ENCODE measurements at regions not wholly inside any gene's neighbourhood (a gene's known extent, or its start where the extent isn't known, plus 50 kb on each side); places are given as distances from the start of the nearest gene placed in this dataset.

DNA sequence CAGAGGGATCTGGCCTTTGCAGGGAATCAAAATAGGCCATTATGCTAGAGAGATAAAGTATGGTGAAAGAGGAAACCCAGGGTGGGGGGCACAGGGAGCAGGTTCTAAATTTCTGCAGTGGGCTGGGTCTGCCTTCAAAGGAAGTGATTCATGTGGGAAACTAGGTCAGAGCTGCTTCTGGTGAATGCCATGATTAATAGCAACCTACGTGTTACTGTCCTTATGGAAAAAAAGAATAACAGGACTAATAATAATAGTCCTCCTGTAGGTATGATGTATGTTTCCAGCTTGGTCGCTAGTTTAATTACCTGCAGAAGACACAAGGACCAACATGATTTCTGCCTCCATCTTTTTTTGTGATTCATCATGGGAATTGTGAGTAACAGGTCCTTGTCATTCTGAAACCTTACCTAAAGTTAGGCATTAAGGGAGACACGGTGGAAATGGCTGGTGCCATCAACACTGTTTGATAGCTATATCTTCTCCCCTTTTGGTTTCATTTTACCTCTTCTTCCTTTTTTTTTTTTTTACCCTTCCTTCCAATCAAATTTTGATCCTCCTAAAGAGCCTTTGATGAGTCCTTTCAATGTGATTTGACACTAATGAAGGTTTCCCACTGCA is 180.4 kb downstream of the CPEB2 start:
- WGBS (ENCODE audit: insufficient coverage): 53% methylated on average over 2 of the region's 3 CpGs
- H3K27me3 Mint-ChIP-seq (ENCODE audit: low read depth in 2 of 2): peaks cover 4 to 9% of the 10 kb centered on the region in 2 donors
- no peak for DNase-seq

DNA sequence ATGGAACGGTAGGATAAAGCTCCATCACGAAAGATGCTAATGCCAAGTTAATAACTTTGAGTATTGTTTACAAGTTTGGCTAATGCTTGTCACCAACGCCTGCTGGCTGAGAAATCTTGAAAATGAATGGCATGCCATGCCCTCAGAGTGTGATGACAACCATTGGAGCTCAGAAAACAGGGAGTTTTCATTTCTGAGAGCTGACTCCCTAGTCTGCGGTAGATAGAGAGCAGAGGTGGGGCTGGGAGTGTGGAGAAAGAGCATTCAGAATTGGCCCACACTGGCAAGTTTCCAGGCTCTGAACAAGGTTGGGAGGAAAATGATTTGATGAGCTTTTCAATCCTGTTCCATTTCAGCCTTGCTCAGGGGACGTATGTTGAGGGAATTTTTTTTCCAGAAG is 183.9 kb downstream of the CPEB2 start:
- no peak for DNase-seq
- H3K9me3 Mint-ChIP-seq: no peaks in the 10 kb centered on the region

More for the DNA sequence above, 180.4 kb downstream of the CPEB2 start:
- H3K4me1 Mint-ChIP-seq: peaks cover 12 to 13% of the 10 kb centered on the region in 2 donors
- TF ChIP-seq, protein P1, sequence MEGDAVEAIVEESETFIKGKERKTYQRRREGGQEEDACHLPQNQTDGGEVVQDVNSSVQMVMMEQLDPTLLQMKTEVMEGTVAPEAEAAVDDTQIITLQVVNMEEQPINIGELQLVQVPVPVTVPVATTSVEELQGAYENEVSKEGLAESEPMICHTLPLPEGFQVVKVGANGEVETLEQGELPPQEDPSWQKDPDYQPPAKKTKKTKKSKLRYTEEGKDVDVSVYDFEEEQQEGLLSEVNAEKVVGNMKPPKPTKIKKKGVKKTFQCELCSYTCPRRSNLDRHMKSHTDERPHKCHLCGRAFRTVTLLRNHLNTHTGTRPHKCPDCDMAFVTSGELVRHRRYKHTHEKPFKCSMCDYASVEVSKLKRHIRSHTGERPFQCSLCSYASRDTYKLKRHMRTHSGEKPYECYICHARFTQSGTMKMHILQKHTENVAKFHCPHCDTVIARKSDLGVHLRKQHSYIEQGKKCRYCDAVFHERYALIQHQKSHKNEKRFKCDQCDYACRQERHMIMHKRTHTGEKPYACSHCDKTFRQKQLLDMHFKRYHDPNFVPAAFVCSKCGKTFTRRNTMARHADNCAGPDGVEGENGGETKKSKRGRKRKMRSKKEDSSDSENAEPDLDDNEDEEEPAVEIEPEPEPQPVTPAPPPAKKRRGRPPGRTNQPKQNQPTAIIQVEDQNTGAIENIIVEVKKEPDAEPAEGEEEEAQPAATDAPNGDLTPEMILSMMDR (IDR thresholded peaks at IDR 0.05): no peak
- H3K27ac Mint-ChIP-seq: no peak overlapping the region
- Histone ChIP-seq H3K9me3 (ENCODE audit: control insufficient read depth, insufficient read depth, low read length) (no peaks in the 10 kb centered on the region), H3K27me3 (ENCODE audit: control insufficient read depth, insufficient read depth, low read length) (peaks cover 2% of the 10 kb centered on the region), H3K27ac (ENCODE audit: low read length) (no peak overlapping the region), H3K4me3 (ENCODE audit: low read length) (no peak overlapping the region), H3K4me1 (ENCODE audit: control insufficient read depth, insufficient read depth, low read length) (no peaks in the 10 kb centered on the region), H3K36me3 (ENCODE audit: control insufficient read depth, insufficient read depth, low read length) (no peaks in the 10 kb centered on the region)
- ATAC-seq: no peak
- H3K9me3 Mint-ChIP-seq: no peaks in the 10 kb centered on the region
- intact Hi-C loops (cut with micrococcal nuclease): no loop called here
- H3K4me3 Mint-ChIP-seq: no peak overlapping the region
- no peaks in the 10 kb centered on the region for H3K36me3 Mint-ChIP-seq

DNA sequence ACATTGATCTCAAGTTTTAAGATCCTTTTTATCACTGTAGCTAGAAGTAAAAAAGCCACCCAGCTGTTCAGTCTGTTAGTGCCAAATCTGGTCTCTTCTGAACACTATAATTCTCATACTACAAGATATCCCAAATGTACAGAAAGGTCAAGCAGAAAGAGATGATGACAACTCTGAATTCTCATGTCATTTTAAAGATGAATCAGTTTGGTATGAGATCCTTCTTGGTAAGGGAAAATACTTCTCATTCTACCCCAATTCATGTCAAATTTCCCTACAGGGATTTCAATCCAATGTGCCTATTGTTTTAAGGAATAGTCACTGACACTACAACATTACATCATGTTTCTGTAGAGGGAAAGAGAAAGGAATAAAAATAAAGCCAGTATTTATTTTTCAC is 184.5 kb downstream of the CPEB2 start:
- peaks cover 4 to 9% of the 10 kb centered on the region in 2 donors for H3K27me3 Mint-ChIP-seq (ENCODE audit: low read depth in 2 of 2)
- TF ChIP-seq, protein P1 (IDR thresholded peaks at IDR 0.05): no peak
- Histone ChIP-seq H3K4me1 (ENCODE audit: control insufficient read depth, insufficient read depth, low read length) (no peaks in the 10 kb centered on the region), H3K36me3 (ENCODE audit: control insufficient read depth, insufficient read depth, low read length) (no peaks in the 10 kb centered on the region), H3K27me3 (ENCODE audit: control insufficient read depth, insufficient read depth, low read length) (peaks cover 2% of the 10 kb centered on the region), H3K4me3 (ENCODE audit: low read length) (no peak overlapping the region), H3K9me3 (ENCODE audit: control insufficient read depth, insufficient read depth, low read length) (no peaks in the 10 kb centered on the region), H3K27ac (ENCODE audit: low read length) (no peak overlapping the region)
- H3K4me3 Mint-ChIP-seq: no peak overlapping the region
- H3K9me3 Mint-ChIP-seq: no peaks in the 10 kb centered on the region
- peaks cover 12 to 13% of the 10 kb centered on the region in 2 donors for H3K4me1 Mint-ChIP-seq
- DNase-seq (no peak), ATAC-seq (no peak)
- H3K27ac Mint-ChIP-seq: no peak overlapping the region
- intact Hi-C loops (cut with micrococcal nuclease): no loop called here
- H3K36me3 Mint-ChIP-seq: no peaks in the 10 kb centered on the region

More for the DNA sequence above, 183.9 kb downstream of the CPEB2 start:
- Mint-ChIP-seq H3K27ac (no peak overlapping the region), H3K4me3 (no peak overlapping the region), H3K36me3 (no peaks in the 10 kb centered on the region), H3K4me1 (peaks cover 12 to 13% of the 10 kb centered on the region in 2 donors), H3K27me3 (ENCODE audit: low read depth in 2 of 2) (peaks cover 4 to 9% of the 10 kb centered on the region in 2 donors)
- Histone ChIP-seq H3K36me3 (ENCODE audit: control insufficient read depth, insufficient read depth, low read length) (no peaks in the 10 kb centered on the region), H3K4me1 (ENCODE audit: control insufficient read depth, insufficient read depth, low read length) (no peaks in the 10 kb centered on the region), H3K27me3 (ENCODE audit: control insufficient read depth, insufficient read depth, low read length) (peaks cover 2% of the 10 kb centered on the region), H3K9me3 (ENCODE audit: control insufficient read depth, insufficient read depth, low read length) (no peaks in the 10 kb centered on the region), H3K27ac (ENCODE audit: low read length) (no peak overlapping the region), H3K4me3 (ENCODE audit: low read length) (no peak overlapping the region)
- intact Hi-C loops (cut with micrococcal nuclease): no loop called here
- no peak for ATAC-seq
- WGBS (ENCODE audit: insufficient coverage): 87% methylated on average over 5 of the region's 5 CpGs
- TF ChIP-seq, protein P1 (IDR thresholded peaks at IDR 0.05): no peak

All from natural killer cell (primary cell).